Mesothelial cell of epicardium (in vitro differentiated cells): ENCODE measurements at regions not wholly inside any gene's neighbourhood (a gene's known extent, or its start where the extent isn't known, plus 50 kb on each side); places are given as distances from the start of the nearest gene placed in this dataset.

Experiments
- DNase-seq, 2 experiments: peaks; one replicate each; pipeline ENCODE4 v3.0.0; 2021; ENCODE audit warnings: low spot score in 2 of 2; ENCODE audit not compliant: unreplicated experiment in 2 of 2
- H3K27ac Mint-ChIP-seq: 2 replicates; pipeline ENCODE4 v1.8.0; 2021; ENCODE audit warnings: mixed read lengths
- H3K27me3 Mint-ChIP-seq: 2 replicates; pipeline ENCODE4 v1.8.0; 2021; ENCODE audit warnings: low read depth, mixed read lengths
- H3K36me3 Mint-ChIP-seq: 2 replicates; pipeline ENCODE4 v1.8.0; 2021; ENCODE audit warnings: mixed read lengths
- H3K4me1 Mint-ChIP-seq: 2 replicates; pipeline ENCODE4 v1.8.0; 2021; ENCODE audit warnings: mixed read lengths
- H3K4me3 Mint-ChIP-seq: 2 replicates; pipeline ENCODE4 v1.8.0; 2021; ENCODE audit warnings: mild to moderate bottlenecking, moderate library complexity, mixed read lengths
- H3K9me3 Mint-ChIP-seq: 2 replicates; pipeline ENCODE4 v1.8.0; 2021; ENCODE audit warnings: mixed read lengths
- TF ChIP-seq, protein P1 (sequence below): fragments of 200-600 bp; sonication (generic); IDR thresholded peaks from one replicate; pipeline ENCODE4 v1.5.0; 2021; ENCODE audit warnings: antibody characterized with exemption; ENCODE audit not compliant: unreplicated experiment

DNA sequence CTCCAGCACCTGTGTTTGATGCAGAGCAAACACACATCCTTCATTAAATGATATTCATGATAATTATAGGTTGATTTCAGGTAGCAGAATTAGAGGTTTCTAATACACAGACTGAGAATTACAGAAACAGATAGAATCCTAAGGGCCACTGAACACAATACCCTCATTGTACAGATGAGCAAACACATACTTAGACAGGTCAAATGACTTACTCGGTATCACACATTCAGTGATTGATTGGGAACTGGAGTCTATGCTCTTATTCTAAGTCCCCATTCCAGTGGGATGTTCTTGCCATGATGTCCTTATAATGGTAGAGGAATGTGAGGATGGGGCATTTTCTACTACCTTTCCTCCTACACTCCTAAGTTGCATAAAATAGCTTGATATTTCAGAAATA, 70.8 kb downstream of the DCAF8L1 start:
- TF ChIP-seq, protein P1, sequence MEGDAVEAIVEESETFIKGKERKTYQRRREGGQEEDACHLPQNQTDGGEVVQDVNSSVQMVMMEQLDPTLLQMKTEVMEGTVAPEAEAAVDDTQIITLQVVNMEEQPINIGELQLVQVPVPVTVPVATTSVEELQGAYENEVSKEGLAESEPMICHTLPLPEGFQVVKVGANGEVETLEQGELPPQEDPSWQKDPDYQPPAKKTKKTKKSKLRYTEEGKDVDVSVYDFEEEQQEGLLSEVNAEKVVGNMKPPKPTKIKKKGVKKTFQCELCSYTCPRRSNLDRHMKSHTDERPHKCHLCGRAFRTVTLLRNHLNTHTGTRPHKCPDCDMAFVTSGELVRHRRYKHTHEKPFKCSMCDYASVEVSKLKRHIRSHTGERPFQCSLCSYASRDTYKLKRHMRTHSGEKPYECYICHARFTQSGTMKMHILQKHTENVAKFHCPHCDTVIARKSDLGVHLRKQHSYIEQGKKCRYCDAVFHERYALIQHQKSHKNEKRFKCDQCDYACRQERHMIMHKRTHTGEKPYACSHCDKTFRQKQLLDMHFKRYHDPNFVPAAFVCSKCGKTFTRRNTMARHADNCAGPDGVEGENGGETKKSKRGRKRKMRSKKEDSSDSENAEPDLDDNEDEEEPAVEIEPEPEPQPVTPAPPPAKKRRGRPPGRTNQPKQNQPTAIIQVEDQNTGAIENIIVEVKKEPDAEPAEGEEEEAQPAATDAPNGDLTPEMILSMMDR: no peak
- Mint-ChIP-seq H3K4me3 (no peak overlapping the region), H3K4me1 (peaks cover 14% of the 10 kb centered on the region), H3K9me3 (peaks cover 24% of the 10 kb centered on the region), H3K27me3 (no peaks in the 10 kb centered on the region), H3K36me3 (no peaks in the 10 kb centered on the region), H3K27ac (no peak overlapping the region)
- DNase-seq: no peak

DNA sequence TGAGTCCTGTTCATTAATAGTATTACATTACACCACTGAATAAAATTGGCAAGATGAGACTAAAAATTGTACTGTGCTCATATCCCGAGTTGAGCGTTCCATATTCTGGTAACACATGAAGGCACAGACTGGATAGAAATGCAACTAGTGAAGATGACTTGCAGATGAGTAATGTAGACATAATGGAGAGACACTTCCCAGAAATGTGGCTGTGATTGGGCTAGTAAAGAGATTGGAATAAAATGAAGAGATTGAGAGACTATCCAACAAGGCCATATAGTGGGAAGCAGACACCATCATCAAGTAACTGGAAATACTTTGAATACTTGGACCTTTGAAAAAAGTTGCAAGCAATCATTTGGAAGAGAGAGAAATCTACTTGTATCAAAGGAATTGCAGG, 77.3 kb downstream of the DCAF8L1 start:
- TF ChIP-seq, protein P1: no peak
- peaks cover 33% of the 10 kb centered on the region for H3K9me3 Mint-ChIP-seq
- no peak for DNase-seq
- H3K4me3 Mint-ChIP-seq: no peak overlapping the region
- peaks cover 2% of the 10 kb centered on the region for H3K4me1 Mint-ChIP-seq
- H3K36me3 Mint-ChIP-seq: peaks cover 7% of the 10 kb centered on the region
- no peak overlapping the region for H3K27ac Mint-ChIP-seq
- H3K27me3 Mint-ChIP-seq: no peaks in the 10 kb centered on the region

DNA sequence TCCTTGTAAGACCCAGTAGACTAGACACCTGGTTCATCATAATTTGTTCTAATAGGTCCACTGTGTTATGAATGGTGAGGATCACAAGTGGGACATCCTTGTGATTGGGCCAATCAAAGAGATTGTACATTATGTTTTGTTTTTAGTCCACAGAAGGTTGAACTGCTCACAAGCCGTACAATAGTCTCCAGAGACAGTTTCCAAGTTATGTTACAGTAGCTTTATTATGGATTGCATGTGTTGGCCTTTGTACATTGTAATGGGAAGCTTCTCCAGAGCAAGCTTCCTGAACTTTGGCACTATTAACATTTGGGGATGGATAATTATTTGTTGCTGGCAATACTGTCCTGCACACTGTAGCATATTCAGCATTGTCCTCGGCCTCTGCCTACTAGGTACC, 86.1 kb downstream of the MAGEB10 start:
- H3K4me3 Mint-ChIP-seq: no peak overlapping the region
- H3K9me3 Mint-ChIP-seq: peaks cover 33% of the 10 kb centered on the region
- no peaks in the 10 kb centered on the region for H3K27me3 Mint-ChIP-seq
- TF ChIP-seq, protein P1: no peak
- no peak for DNase-seq
- no peaks in the 10 kb centered on the region for H3K4me1 Mint-ChIP-seq
- H3K36me3 Mint-ChIP-seq: peaks cover 7% of the 10 kb centered on the region
- no peak overlapping the region for H3K27ac Mint-ChIP-seq

DNA sequence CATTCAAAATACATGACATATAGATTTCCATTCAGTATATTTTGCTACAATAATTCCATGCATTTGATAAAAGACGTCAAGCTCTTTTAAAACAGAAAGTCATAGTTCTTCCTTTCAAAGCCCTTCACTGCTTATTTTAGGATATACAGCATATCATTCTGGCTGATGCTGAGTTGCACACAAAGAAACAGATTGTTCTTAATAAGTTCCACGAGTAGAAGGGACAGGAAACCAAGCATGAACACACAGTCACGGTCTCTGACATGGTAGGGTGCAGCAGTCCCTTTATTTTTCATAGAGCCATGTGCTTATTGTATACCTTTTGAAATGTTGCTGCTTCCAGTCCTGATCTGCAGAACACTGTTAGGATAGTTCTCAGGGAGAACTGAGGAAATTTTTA, 85.4 kb downstream of the MAGEB10 start:
- TF ChIP-seq, protein P1: no peak
- Mint-ChIP-seq H3K36me3 (peaks cover 7% of the 10 kb centered on the region), H3K27ac (no peak overlapping the region), H3K4me1 (no peaks in the 10 kb centered on the region), H3K9me3 (peaks cover 30% of the 10 kb centered on the region), H3K27me3 (no peaks in the 10 kb centered on the region), H3K4me3 (no peak overlapping the region)
- no peak for DNase-seq

DNA sequence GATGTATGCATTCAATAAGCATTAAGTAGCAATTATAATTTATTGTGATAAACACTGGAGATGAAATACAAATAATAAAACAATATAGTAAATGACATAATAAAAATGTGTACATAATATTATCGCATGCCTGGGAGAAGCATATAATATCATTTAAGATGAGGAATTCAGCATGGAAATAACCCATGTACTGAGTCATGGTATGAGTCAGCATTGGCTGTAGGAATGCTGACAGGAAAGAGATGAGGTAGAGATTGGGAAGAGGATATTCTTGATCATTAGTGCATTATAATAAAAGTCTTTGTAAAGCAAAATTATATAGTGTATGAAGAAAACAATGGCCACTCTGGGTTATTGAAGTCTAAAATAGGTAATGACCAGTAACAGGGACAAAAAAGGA, 82.8 kb downstream of the MAGEB10 start:
- peaks cover 4% of the 10 kb centered on the region for H3K36me3 Mint-ChIP-seq
- H3K27me3 Mint-ChIP-seq: no peaks in the 10 kb centered on the region
- peaks cover 33% of the 10 kb centered on the region for H3K9me3 Mint-ChIP-seq
- TF ChIP-seq, protein P1: no peak
- no peak overlapping the region for H3K27ac Mint-ChIP-seq
- no peak overlapping the region for H3K4me3 Mint-ChIP-seq
- no peaks in the 10 kb centered on the region for H3K4me1 Mint-ChIP-seq
- no peak for DNase-seq

DNA sequence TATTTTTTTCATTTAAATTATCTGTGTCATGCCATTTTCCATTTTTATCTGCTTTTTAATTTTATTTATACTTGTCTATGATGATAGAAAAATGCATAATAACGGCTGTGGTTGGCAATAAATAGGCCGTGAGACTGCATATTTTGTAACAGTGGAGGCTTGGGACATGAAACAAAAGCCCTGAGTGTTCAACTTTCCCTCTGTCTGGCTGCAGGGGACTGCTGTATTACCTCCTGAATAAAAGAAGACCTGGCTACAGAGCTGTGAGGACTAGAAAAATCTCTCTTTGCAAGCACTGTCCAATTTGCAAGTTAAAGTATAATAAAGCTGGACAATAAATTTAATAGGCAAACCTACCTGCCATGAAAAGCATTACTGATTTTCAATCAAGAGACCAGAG, 82.1 kb downstream of the MAGEB10 start:
- Mint-ChIP-seq H3K4me3 (no peak overlapping the region), H3K9me3 (peaks cover 33% of the 10 kb centered on the region), H3K27ac (no peak overlapping the region), H3K36me3 (peaks cover 4% of the 10 kb centered on the region), H3K4me1 (no peaks in the 10 kb centered on the region), H3K27me3 (no peaks in the 10 kb centered on the region)
- DNase-seq: no peak
- TF ChIP-seq, protein P1: no peak
